Naive thymus-derived CD4-positive, alpha-beta T cell (primary cell): ENCODE measurements at regions not wholly inside any gene's neighbourhood (a gene's known extent, or its start where the extent isn't known, plus 50 kb on each side); places are given as distances from the start of the nearest gene placed in this dataset.
A peak's percentile ranks its signal among the peaks of the same experiment; 100 is the strongest.
"Not testable (repeated sequence)": the region's sequence is repeated elsewhere in the genome, so short reads cannot be mapped to it uniquely, and the experiment has no call there.

ENCODE experiments used
- ATAC-seq: fragments of 150-1000 bp; cut with Tn5 transposase; 2 replicates; pipeline ENCODE4 v1.10.0; 2021; ENCODE audit warnings: mild to moderate bottlenecking, moderate library complexity
- CTCF ChIA-PET: fragments of 350-600 bp; sonication (Branson Sonifier 250); formaldehyde crosslinking; loops from one replicate; lab custom pipeline; 2021; ENCODE audit warnings: antibody characterized with exemption; lab: Charles Lee
- POLR2A ChIA-PET: fragments of 350-600 bp; sonication (Branson Sonifier 250); formaldehyde crosslinking; loops from one replicate; lab custom pipeline; 2021; ENCODE audit warnings: antibody characterized with exemption, inconsistent platforms; lab: Charles Lee
- DNase-seq, 9 donors: peaks; one replicate each; pipeline versions ENCODE4 v3.0.0 to v3.0.0-alpha.2; 2020 to 2022; ENCODE audit warnings: mixed read lengths in 1 of 9
- H3K27ac ChIP-seq: one replicate; pipeline ENCODE4 v1.7.0; 2013; ENCODE audit warnings: mild to moderate bottlenecking, low read depth, low read length, moderate library complexity
- H3K27me3 ChIP-seq, 2 donors: one replicate each; pipeline ENCODE4 v1.7.0; 2013; ENCODE audit warnings: low read length in 2 of 2, mild to moderate bottlenecking in 2 of 2, moderate library complexity in 2 of 2; ENCODE audit not compliant: control insufficient read depth in 2 of 2, insufficient read depth in 2 of 2
- H3K36me3 ChIP-seq, 3 experiments: 1 replicate in 2 of 3; 2 replicates in 1 of 3; pipeline ENCODE4 v1.7.0; 2013; ENCODE audit warnings: low read length in 3 of 3, mild to moderate bottlenecking in 3 of 3, moderate library complexity in 1 of 3; ENCODE audit not compliant: insufficient read depth in 3 of 3, control insufficient read depth in 2 of 3
- H3K4me1 ChIP-seq, 2 donors: one replicate each; pipeline ENCODE4 v1.7.0; 2013; ENCODE audit warnings: low read length in 2 of 2, mild to moderate bottlenecking in 2 of 2, moderate library complexity in 1 of 2; ENCODE audit not compliant: control insufficient read depth in 2 of 2, insufficient read depth in 2 of 2
- H3K4me3 ChIP-seq: 2 replicates; pipeline ENCODE4 v1.7.0; 2013; ENCODE audit warnings: mild to moderate bottlenecking, low read length
- H3K9me3 ChIP-seq, 3 experiments: 1 replicate in 2 of 3; 2 replicates in 1 of 3; pipeline ENCODE4 v1.7.0; 2013; ENCODE audit warnings: low read length in 3 of 3; ENCODE audit not compliant: control insufficient read depth in 2 of 3
- H3K27ac Mint-ChIP-seq, 9 donors: one replicate each; pipeline ENCODE4 v1.8.0; 2020 to 2022; ENCODE audit warnings: mixed read lengths in 9 of 9, mild to moderate bottlenecking in 8 of 9, moderate library complexity in 5 of 9, inconsistent platforms in 2 of 9
- H3K27me3 Mint-ChIP-seq, 5 donors: one replicate each; pipeline ENCODE4 v1.8.0; 2021 to 2022; ENCODE audit warnings: mixed read lengths in 5 of 5, mild to moderate bottlenecking in 1 of 5
- H3K36me3 Mint-ChIP-seq, 5 donors: one replicate each; pipeline ENCODE4 v1.8.0; 2020 to 2022; ENCODE audit warnings: mixed read lengths in 5 of 5, mild to moderate bottlenecking in 3 of 5, inconsistent platforms in 1 of 5
- H3K4me1 Mint-ChIP-seq, 7 donors: one replicate each; pipeline ENCODE4 v1.8.0; 2020 to 2022; ENCODE audit warnings: mixed read lengths in 7 of 7, mild to moderate bottlenecking in 3 of 7, inconsistent platforms in 1 of 7
- H3K4me3 Mint-ChIP-seq, 10 donors: one replicate each; pipeline ENCODE4 v1.8.0; 2020 to 2022; ENCODE audit warnings: mild to moderate bottlenecking in 10 of 10, mixed read lengths in 10 of 10, moderate library complexity in 6 of 10, inconsistent platforms in 2 of 10
- H3K9me3 Mint-ChIP-seq, 11 donors: one replicate each; pipeline ENCODE4 v1.8.0; 2020 to 2022; ENCODE audit warnings: mixed read lengths in 11 of 11, mild to moderate bottlenecking in 4 of 11, inconsistent platforms in 1 of 11, moderate library complexity in 1 of 11
- intact Hi-C, 2 donors: fragments of 100-400 bp; cut with micrococcal nuclease; formaldehyde crosslinking; loops; one replicate each; pipeline ENCODE4 v1.15.1; 2023

DNA sequence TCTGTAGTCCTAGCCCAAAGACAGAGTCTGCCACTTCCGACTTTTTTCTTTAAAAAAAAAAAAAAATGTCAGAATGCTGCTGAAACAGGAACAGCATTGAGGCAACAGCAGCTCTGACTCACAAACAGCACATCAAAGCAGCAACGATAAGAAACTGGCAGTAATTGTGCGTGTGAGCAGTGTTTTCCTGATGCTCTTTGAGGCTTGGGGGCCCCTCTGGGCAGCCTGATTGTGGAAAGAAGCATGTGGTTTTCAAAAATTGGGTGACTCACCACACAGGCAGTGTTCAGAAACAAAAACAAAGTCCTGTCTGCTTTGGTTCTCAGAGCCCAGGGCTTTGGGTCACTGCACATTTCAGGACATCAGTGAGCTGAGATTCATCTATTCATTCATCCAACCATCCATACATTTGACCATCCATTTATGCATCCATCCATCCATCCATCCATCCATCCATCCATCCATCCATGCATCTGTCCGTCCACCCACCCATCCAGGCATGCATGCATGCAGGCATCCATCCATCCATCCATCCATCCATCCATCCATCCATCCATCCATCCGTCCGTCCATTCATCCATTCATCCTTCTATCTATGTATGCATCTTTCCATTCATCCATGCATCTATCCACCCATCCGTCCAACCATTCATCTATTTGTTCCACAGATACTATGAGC, 308.4 kb downstream of the RPLP1 start:
- Histone ChIP-seq H3K9me3 (no peaks in the 10 kb centered on the region), H3K4me1 (peaks cover 57 to 61% of the 10 kb centered on the region in 2 donors), H3K4me3 (peak overlapping the region; percentile 34), H3K36me3 (no peaks in the 10 kb centered on the region), H3K27me3 (no peaks in the 10 kb centered on the region), H3K27ac (no peak overlapping the region)
- peaks cover 0 to 15% (median 0%) of the 10 kb centered on the region in 11 donors for H3K9me3 Mint-ChIP-seq
- peaks cover 0 to 34% (median 0%) of the 10 kb centered on the region in 5 donors for H3K36me3 Mint-ChIP-seq
- CTCF ChIA-PET = interaction anchor here (1.0 to 1.2 kb wide), 4 partner anchors 12 to 339 kb away, joined by 3 to 6 read pairs (median 4); no protein-coding TSS in a partner anchor
- H3K27ac Mint-ChIP-seq = peak overlapping the region; percentile 48 to 95 (median 88)
- H3K27me3 Mint-ChIP-seq = peaks cover 0 to 25% (median 7%) of the 10 kb centered on the region in 5 donors
- POLR2A ChIA-PET = interaction anchor here (0.7 to 5.4 kb wide), 5 partner anchors 9 to 736 kb away, joined by 3 to 61 read pairs (median 4); partner anchors contain the start of gene TLE3
- H3K4me1 Mint-ChIP-seq = peaks cover 52 to 79% (median 70%) of the 10 kb centered on the region in 7 donors
- ATAC-seq = peak; percentile 84
- peak overlapping the region; percentile 51 to 86 (median 67) for H3K4me3 Mint-ChIP-seq
- intact Hi-C loops = loop anchor here (1.0 to 5.0 kb wide), 5 partner anchors 8 to 731 kb away; no protein-coding TSS in a partner anchor
- peak; percentile 34 to 88 (median 81) for DNase-seq

DNA sequence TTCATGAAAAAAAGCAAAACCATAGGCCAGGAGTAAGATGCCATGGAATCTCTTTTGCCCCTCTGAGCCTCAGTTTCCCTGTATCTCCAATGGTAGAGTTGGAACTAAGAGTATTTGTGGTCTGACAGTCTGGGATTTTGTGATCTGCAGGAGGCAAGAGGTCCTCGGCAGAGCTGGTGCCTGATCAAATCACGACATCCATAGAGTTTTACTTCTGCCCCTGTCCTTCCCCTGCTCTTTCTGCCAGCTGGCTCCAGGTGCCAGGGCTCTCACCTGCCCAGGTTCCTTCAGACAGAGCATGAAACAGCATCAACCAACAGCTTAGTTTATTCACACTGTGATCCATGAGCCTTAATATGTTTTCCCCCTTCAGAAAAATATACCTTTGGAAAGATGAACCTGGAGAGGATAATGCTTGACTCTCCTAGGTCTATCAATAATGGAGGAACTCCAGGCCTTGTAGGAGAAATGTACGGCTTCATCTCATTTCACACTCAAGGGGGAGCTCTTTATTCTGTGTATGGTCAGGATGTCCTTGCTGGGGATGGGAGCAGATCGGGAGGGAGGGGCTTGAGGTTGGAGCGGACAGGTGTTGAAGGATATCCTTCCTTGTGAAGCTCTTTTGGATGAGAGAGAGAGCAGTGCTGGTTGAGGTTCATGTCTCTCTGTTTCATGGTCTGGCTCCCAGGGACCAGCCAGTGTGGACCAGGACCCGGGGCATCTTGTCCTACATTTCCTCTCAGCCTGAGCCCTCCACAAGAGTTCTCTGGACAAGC, 309.9 kb downstream of the RPLP1 start:
- peaks cover 42 to 46% of the 10 kb centered on the region in 2 donors for H3K4me1 ChIP-seq
- ChIA-PET CTCF (interaction anchor here (0.6 to 1.2 kb wide), 3 partner anchors 41 to 294 kb away, joined by 3 read pairs; no protein-coding TSS in a partner anchor), POLR2A (interaction anchor here (0.6 to 1.2 kb wide), 5 partner anchors 10 to 338 kb away, joined by 3 to 7 read pairs (median 4); no protein-coding TSS in a partner anchor)
- Mint-ChIP-seq H3K9me3 (peaks cover 0 to 16% (median 0%) of the 10 kb centered on the region in 11 donors), H3K4me1 (peaks cover 39 to 67% (median 54%) of the 10 kb centered on the region in 7 donors), H3K4me3 (no peak overlapping the region), H3K36me3 (peaks cover 0 to 41% (median 0%) of the 10 kb centered on the region in 5 donors), H3K27ac (peak overlapping the region in 5 of 9 donors; percentile 8 to 95 (median 41)), H3K27me3 (peaks cover 0 to 29% (median 8%) of the 10 kb centered on the region in 5 donors)
- no peaks in the 10 kb centered on the region for H3K27me3 ChIP-seq
- H3K4me3 ChIP-seq = no peak overlapping the region
- DNase-seq (no peak), ATAC-seq (no peak)
- no peaks in the 10 kb centered on the region for H3K36me3 ChIP-seq
- intact Hi-C loops = loop anchor here in 1 of 2 donors (5.0 kb wide), 1 partner anchor 40 kb away; no protein-coding TSS in a partner anchor
- H3K9me3 ChIP-seq = no peaks in the 10 kb centered on the region
- H3K27ac ChIP-seq = no peak overlapping the region

DNA sequence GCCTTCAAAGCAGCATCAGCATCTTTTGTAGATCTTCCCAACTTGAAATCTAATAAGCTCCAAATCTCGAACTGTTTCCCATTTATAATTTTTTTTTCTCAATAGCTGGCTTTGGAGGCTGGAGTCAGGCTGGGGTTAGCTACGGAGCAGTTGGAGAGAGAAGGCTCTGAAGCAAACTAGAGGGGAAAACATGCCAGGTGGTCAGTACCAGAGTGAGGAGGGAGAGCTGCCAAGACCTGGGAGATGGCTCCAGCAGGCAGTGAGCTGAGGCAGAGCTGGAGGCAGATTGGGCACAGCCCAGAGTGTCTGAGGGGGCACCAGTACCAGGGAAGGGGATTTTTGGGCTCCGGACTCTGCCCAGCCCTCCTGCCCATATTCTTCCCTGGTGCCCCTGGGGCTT, 311.2 kb downstream of the RPLP1 start:
- H3K9me3 Mint-ChIP-seq = peaks cover 0 to 16% (median 0%) of the 10 kb centered on the region in 11 donors
- ChIA-PET POLR2A (interaction anchor here (0.9 kb wide), 2 partner anchors 18 to 20 kb away, joined by 3 read pairs; no protein-coding TSS in a partner anchor), CTCF (interaction anchor here (0.6 to 1.2 kb wide), 2 partner anchors 43 to 305 kb away, joined by 3 read pairs; no protein-coding TSS in a partner anchor)
- H3K36me3 Mint-ChIP-seq = peaks cover 0 to 37% (median 0%) of the 10 kb centered on the region in 5 donors
- H3K27me3 ChIP-seq = no peaks in the 10 kb centered on the region
- H3K4me1 Mint-ChIP-seq = peaks cover 30 to 57% (median 42%) of the 10 kb centered on the region in 7 donors
- no peaks in the 10 kb centered on the region for H3K36me3 ChIP-seq
- H3K4me1 ChIP-seq = peaks cover 29 to 33% of the 10 kb centered on the region in 2 donors
- H3K9me3 ChIP-seq = no peaks in the 10 kb centered on the region
- no peak overlapping the region for H3K27ac ChIP-seq
- DNase-seq (no peak), ATAC-seq (no peak)
- H3K4me3 ChIP-seq = no peak overlapping the region
- H3K27me3 Mint-ChIP-seq = peaks cover 0 to 35% (median 8%) of the 10 kb centered on the region in 5 donors
- H3K27ac Mint-ChIP-seq = peak overlapping the region in 3 of 9 donors; percentile 10 to 95 (median 20)
- intact Hi-C loops = loop anchor here in 1 of 2 donors (5.0 kb wide), 1 partner anchor 38 kb away; no protein-coding TSS in a partner anchor
- H3K4me3 Mint-ChIP-seq = no peak overlapping the region

DNA sequence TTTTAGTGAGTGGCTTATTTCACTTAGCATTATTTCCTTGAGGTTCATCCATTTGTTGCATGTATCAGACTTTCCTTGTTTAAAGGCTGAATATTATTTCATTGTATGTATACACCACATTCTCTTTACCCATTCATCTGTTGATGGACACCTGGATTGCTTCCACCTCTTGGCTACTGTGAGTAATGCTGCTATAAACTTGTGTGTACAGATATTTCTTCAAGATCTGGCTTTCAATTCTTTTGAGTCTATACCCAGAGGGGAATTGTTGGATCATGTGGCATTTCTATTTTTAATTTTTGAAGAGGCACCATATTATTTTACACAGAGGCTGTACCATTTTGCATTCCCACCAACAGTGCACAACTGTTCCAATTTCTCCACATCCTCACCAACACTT, 313.5 kb downstream of the RPLP1 start:
- H3K36me3 Mint-ChIP-seq = peaks cover 0 to 37% (median 0%) of the 10 kb centered on the region in 5 donors
- POLR2A ChIA-PET = interaction anchor here (1.0 kb wide), 1 partner anchor 15 kb away, joined by 3 read pairs; no protein-coding TSS in a partner anchor
- intact Hi-C loops = no loop called here
- ATAC-seq (no peak), DNase-seq (no peak)
- H3K4me3 Mint-ChIP-seq = no peak overlapping the region
- Histone ChIP-seq H3K36me3 (no peaks in the 10 kb centered on the region), H3K4me1 (peaks cover 6 to 11% of the 10 kb centered on the region in 2 donors), H3K27me3 (no peaks in the 10 kb centered on the region), H3K9me3 (no peaks in the 10 kb centered on the region), H3K4me3 (no peak overlapping the region), H3K27ac (no peak overlapping the region)
- H3K27ac Mint-ChIP-seq = no peak overlapping the region
- H3K9me3 Mint-ChIP-seq = peaks cover 0 to 18% (median 1%) of the 10 kb centered on the region in 11 donors
- CTCF ChIA-PET = no interaction called here
- peaks cover 0 to 48% (median 10%) of the 10 kb centered on the region in 5 donors for H3K27me3 Mint-ChIP-seq
- peaks cover 19 to 45% (median 33%) of the 10 kb centered on the region in 7 donors for H3K4me1 Mint-ChIP-seq

DNA sequence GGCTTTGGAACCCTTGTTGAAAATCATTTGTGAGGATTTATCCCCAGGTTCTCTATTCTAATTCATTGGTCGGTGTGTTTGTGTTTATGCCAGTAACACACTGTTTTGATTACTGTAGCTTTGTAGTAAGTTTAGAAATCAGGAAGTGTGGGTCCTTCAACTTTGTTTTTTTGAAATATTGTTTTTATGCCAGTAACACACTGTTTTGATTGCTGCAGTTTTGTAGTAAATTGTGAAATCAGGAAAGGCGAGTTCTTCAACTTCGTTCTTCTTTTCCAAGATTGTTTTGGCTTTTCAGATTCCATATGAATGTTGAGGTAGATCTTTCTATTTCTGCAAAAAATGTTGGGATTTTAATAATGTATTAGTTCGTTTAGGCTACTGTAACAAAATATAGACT, 314.6 kb downstream of the RPLP1 start:
- Mint-ChIP-seq H3K4me3 (no peak overlapping the region), H3K36me3 (peaks cover 0 to 35% (median 0%) of the 10 kb centered on the region in 5 donors), H3K4me1 (peaks cover 15 to 35% (median 23%) of the 10 kb centered on the region in 7 donors), H3K9me3 (peaks cover 0 to 18% (median 0%) of the 10 kb centered on the region in 11 donors), H3K27me3 (peaks cover 0 to 52% (median 7%) of the 10 kb centered on the region in 5 donors), H3K27ac (no peak overlapping the region)
- CTCF ChIA-PET = no interaction called here
- Histone ChIP-seq H3K36me3 (no peaks in the 10 kb centered on the region), H3K9me3 (no peaks in the 10 kb centered on the region), H3K4me1 (peaks cover 0 to under 1% of the 10 kb centered on the region in 2 donors), H3K27me3 (no peaks in the 10 kb centered on the region), H3K27ac (no peak overlapping the region), H3K4me3 (no peak overlapping the region)
- intact Hi-C loops = no loop called here
- POLR2A ChIA-PET = interaction anchor here (0.7 to 1.0 kb wide), 3 partner anchors 12 to 335 kb away, joined by 3 to 5 read pairs (median 3); no protein-coding TSS in a partner anchor
- ATAC-seq (no peak), DNase-seq (no peak)

DNA sequence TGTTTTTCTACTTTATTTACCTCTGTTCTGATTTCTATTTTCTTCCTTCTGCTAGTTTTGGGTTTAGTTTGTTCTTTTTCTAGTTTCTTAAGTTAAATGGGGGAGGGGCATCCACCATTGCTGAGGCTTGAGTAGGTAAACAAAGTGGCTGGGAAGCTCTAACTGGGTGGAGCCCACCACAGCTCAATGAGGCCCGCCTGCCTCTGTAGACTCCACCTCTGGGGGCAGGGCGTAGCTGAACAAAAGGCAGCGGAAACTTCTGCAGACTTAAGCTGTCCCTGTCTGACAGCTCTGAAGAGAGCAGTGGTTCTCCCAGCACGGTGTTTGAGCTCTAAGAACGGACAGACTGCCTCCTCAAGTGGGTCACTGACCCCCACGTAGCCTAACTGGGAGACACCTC, 316.7 kb downstream of the RPLP1 start:
- H3K4me3 ChIP-seq, ATAC-seq, H3K4me1 ChIP-seq, H3K36me3 ChIP-seq, H3K27ac ChIP-seq, H3K27me3 ChIP-seq, CTCF ChIA-PET, H3K9me3 ChIP-seq: not testable (repeated sequence)
- H3K4me1 Mint-ChIP-seq = peaks cover 9 to 21% (median 14%) of the 10 kb centered on the region in 7 donors
- peak overlapping the region in 5 of 10 donors; percentile 8 to 77 (median 42) for H3K4me3 Mint-ChIP-seq
- intact Hi-C loops = loop anchor here in 1 of 2 donors (1.0 to 2.0 kb wide), 3 partner anchors 8 to 15 kb away; no protein-coding TSS in a partner anchor
- H3K36me3 Mint-ChIP-seq = peaks cover 0 to 40% (median 0%) of the 10 kb centered on the region in 5 donors
- H3K9me3 Mint-ChIP-seq = peaks cover 0 to 25% (median 0%) of the 10 kb centered on the region in 11 donors
- H3K27ac Mint-ChIP-seq = peak overlapping the region in 2 of 9 donors; percentile 22 to 70
- POLR2A ChIA-PET = interaction anchor here (2.2 kb wide), 1 partner anchor 9 kb away, joined by 9 read pairs; no protein-coding TSS in a partner anchor
- H3K27me3 Mint-ChIP-seq = peaks cover 0 to 57% (median 7%) of the 10 kb centered on the region in 5 donors
- DNase-seq = peak in 5 of 9 donors; percentile 24 to 50 (median 34)
